KMS-11 (cell line): ENCODE measurements at regions not wholly inside any gene's neighbourhood (a gene's known extent, or its start where the extent isn't known, plus 50 kb on each side); places are given as distances from the start of the nearest gene placed in this dataset.

Source experiments
- H2AFZ ChIP-seq: fragments of 200-600 bp; sonication (generic); 2 replicates; pipeline ENCODE4 v1.6.1; 2016; ENCODE audit warnings: antibody characterized with exemption, mixed run types, low read depth
- H3K27ac ChIP-seq: fragments of 200-600 bp; sonication (generic); 2 replicates; pipeline ENCODE4 v1.6.1; 2016; ENCODE audit warnings: mild to moderate bottlenecking, mixed run types
- H3K27me3 ChIP-seq: fragments of 200-600 bp; sonication (generic); 2 replicates; pipeline ENCODE4 v1.6.1; 2017; ENCODE audit warnings: mild to moderate bottlenecking, low read depth, mixed run types, moderate library complexity; ENCODE audit not compliant: insufficient read depth
- H3K36me3 ChIP-seq: fragments of 200-600 bp; sonication (generic); 2 replicates; pipeline ENCODE4 v1.6.1; 2017; ENCODE audit warnings: mild to moderate bottlenecking, mixed run types; ENCODE audit not compliant: insufficient read depth
- H3K4me1 ChIP-seq: fragments of 200-600 bp; sonication (generic); 2 replicates; pipeline ENCODE4 v1.6.1; 2016; ENCODE audit warnings: mild to moderate bottlenecking, low read depth, mixed run types; ENCODE audit not compliant: poor library complexity, severe bottlenecking
- H3K4me2 ChIP-seq: fragments of 200-600 bp; sonication (generic); 2 replicates; pipeline ENCODE4 v1.7.0; 2016; ENCODE audit warnings: mild to moderate bottlenecking, mixed run types
- H3K4me3 ChIP-seq: fragments of 200-600 bp; sonication (generic); IDR thresholded peaks from 2 replicates; pipeline ENCODE4 v1.6.1; 2017; ENCODE audit warnings: low read depth, low read length, mixed read lengths; ENCODE audit not compliant: insufficient read depth
- H3K79me2 ChIP-seq: fragments of 200-600 bp; sonication (generic); 2 replicates; pipeline ENCODE4 v1.6.1; 2016; ENCODE audit warnings: low read depth, mixed run types; ENCODE audit not compliant: insufficient read depth
- H3K9ac ChIP-seq: fragments of 200-600 bp; sonication (generic); 2 replicates; pipeline ENCODE4 v1.6.1; 2016; ENCODE audit warnings: mild to moderate bottlenecking, mixed run types
- H4K20me1 ChIP-seq: fragments of 200-600 bp; sonication (generic); 2 replicates; pipeline ENCODE4 v1.6.1; 2016; ENCODE audit warnings: mild to moderate bottlenecking, mixed run types; ENCODE audit not compliant: insufficient read depth
- CTCF ChIP-seq: fragments of 200-600 bp; sonication (generic); conservative IDR thresholded peaks from 2 replicates; pipeline ENCODE4 v1.6.1; 2017; ENCODE audit warnings: low read depth, mild to moderate bottlenecking, antibody characterized with exemption, low read length, moderate library complexity, mixed read lengths

DNA sequence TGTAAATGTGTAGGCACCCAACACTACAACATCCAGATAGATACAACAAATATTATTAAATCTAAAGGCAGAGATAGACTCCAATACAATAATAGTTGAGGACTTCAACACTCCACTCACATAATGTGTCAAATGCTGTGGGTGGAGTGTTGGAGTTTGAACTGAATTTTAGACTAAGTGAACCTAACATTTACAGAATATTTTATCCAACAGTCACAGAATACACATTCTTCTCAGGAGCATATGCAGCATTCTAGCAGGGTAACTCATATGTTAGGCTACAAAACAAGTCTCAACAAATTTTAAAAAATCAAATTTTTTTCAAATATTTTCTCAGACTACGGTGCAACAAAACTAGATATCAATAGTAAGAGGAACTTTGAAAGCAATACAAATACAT, 648.7 kb upstream of the CDH18 start:
- no peak overlapping the region for H3K27ac ChIP-seq
- H3K79me2 ChIP-seq, result no peaks in the 10 kb centered on the region
- H3K27me3 ChIP-seq, result no peaks in the 10 kb centered on the region
- H2AFZ ChIP-seq, result no peak overlapping the region
- H3K4me2 ChIP-seq, result no peak overlapping the region
- no peak overlapping the region for H3K9ac ChIP-seq
- no peak for TF ChIP-seq CTCF
- no peaks in the 10 kb centered on the region for H3K4me1 ChIP-seq
- no peak overlapping the region for H3K4me3 ChIP-seq
- no peaks in the 10 kb centered on the region for H3K36me3 ChIP-seq
- H4K20me1 ChIP-seq, result no peaks in the 10 kb centered on the region

- H3K79me2 ChIP-seq, result no peaks in the 10 kb centered on the region
- H3K27me3 ChIP-seq, result no peaks in the 10 kb centered on the region
- H3K4me2 ChIP-seq, result no peak overlapping the region
- H2AFZ ChIP-seq, result no peak overlapping the region
- no peaks in the 10 kb centered on the region for H3K36me3 ChIP-seq
- TF ChIP-seq CTCF, result no peak
- H3K4me3 ChIP-seq, result no peak overlapping the region
- no peaks in the 10 kb centered on the region for H3K4me1 ChIP-seq
- no peak overlapping the region for H3K27ac ChIP-seq
- H4K20me1 ChIP-seq, result no peaks in the 10 kb centered on the region
- H3K9ac ChIP-seq, result no peak overlapping the region
These were observed 631.6 kb upstream of the CDH18 start for GRCh38 chr5:20619591-20619990.

- Histone ChIP-seq H3K4me2 (no peak overlapping the region), H3K4me1 (no peaks in the 10 kb centered on the region), H3K27me3 (no peaks in the 10 kb centered on the region), H3K36me3 (no peaks in the 10 kb centered on the region), H3K27ac (no peak overlapping the region), H2AFZ (no peak overlapping the region), H3K4me3 (no peak overlapping the region), H3K9ac (no peak overlapping the region), H4K20me1 (no peaks in the 10 kb centered on the region), H3K79me2 (no peaks in the 10 kb centered on the region)
- TF ChIP-seq CTCF, result no peak
These were observed 630.3 kb upstream of the CDH18 start for GRCh38 chr5:20618340-20618739.

DNA sequence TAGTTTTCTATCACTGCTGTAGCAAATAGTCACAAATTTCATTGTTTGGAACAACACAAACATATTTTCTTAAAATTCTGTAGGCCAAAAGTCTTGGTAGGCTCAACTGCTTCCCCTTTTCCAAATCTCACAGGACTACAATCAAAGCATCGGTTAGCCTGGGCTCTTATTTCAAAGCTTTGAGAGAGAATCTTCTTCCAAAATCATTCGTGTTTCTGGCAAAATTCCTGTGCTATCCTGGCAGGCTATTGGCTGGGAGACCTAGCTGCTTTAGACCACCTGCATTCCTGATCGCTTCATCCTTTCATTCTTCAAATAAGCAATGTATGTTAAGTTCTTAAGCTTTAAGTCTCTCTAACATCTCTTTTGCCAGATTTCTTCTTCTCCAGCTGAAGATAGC, 629.8 kb upstream of the CDH18 start:
- Histone ChIP-seq H4K20me1 (no peaks in the 10 kb centered on the region), H3K4me3 (no peak overlapping the region), H3K27me3 (no peaks in the 10 kb centered on the region), H3K4me2 (no peak overlapping the region), H3K79me2 (no peaks in the 10 kb centered on the region), H3K27ac (no peak overlapping the region), H3K36me3 (no peaks in the 10 kb centered on the region), H3K9ac (no peak overlapping the region), H2AFZ (no peak overlapping the region), H3K4me1 (no peaks in the 10 kb centered on the region)
- no peak for TF ChIP-seq CTCF
